GM18858 (cell line): ENCODE measurements at regions not wholly inside any gene's neighbourhood (a gene's known extent, or its start where the extent isn't known, plus 50 kb on each side); places are given as distances from the start of the nearest gene placed in this dataset.
"Not testable (repeated sequence)": the region's sequence is repeated elsewhere in the genome, so short reads cannot be mapped to it uniquely, and the experiment has no call there.

ENCODE experiments used
- ATAC-seq: cut with Tn5 transposase; IDR thresholded peaks from one replicate; pipeline ENCODE4 v1.9.1; 2021; ENCODE audit not compliant: unreplicated experiment

DNA sequence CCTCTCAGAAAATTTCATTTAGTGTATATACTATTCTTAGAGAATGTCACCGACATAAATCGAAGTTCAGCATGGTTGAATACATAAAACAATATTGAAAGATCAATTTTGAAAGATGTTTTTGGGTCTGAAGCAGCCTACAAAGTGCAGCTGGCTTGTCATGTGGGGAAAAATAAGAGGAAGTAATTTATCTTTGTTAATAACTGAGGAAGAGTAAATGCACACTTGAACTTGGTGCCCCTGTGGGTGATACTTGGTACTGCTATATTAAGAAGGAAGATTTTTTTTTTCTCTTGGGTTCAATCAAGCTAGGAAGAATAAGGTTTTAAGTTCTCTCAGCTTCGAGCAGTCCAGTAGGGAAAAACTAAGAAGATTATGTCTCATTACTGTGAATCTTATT is 661.3 kb downstream of the RPL10L start:
- no peak for ATAC-seq

DNA sequence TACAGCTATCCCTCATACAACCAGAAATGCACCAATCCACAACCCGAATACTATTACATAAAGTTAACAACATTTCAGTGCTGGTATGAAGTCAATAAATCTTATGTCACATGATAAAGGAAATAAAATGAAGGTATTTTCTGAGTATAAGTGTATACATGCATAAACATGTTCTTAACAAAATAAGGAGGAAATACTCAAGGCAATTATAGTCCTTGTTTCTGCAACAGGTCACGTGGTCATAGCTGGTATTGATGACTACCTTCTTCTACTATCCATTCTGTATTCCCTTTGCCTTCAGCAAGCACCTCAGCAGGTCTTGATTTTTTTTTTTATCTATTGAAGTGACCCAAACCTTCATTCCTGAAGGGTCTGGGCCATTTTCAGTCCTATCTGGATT is 675.6 kb downstream of the RPL10L start:
- ATAC-seq, result no peak

DNA sequence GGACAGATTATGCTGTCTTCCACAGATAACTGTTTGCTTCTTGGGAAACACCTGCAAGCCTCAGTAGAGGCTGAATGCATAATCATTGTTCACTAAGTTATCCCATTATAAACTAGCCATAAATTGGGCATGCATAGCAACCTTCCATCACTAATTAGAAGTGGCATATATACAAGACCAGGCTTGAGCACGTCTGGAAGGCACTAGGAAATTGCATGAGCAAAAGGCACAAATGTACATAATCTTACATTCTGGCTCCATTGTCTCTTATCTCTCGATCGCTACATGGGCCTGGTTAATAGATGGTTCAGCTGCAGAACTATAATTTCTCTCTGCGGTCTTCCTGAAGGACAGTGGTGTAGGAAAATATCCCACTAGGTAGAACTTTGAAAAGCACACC is 679.2 kb downstream of the RPL10L start:
- no peak for ATAC-seq

DNA sequence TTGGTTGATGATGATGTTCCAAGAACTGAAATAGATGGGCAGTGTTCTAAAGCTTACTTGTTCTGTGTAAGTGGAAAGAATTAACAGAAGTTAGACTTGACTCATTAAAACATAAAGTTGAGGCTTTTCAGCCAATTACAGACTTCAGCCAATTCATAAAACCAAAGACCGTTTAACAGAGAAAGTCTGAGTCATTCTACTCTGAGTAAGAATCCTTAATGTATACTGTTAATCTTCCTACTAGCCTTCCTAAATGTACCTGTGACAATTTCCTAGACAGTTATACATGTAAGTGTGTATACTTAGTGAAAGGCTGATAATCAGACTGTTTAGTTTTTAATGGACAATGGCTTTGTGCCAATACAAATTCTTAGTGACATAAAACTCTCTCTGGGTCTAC is 681.0 kb downstream of the RPL10L start:
- ATAC-seq, result no peak

DNA sequence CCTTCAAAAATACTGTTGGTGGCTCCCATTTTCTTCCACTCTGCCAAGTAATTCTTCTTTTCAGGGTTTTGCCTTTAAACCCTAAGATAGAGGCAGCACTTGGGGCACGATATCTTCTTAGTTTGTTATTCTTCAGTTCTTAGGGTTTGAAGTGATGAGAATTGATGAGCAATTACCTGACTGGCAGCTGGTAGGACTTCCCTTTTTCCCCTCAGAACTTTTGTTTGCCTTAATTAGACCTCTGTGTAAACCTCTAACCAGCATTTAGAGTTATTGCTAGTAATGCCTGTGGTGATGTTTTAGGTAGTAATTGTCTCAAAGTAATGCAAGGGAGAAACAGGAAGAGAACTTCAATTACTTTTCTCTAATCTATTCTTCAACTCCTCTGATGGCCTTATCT is 683.5 kb downstream of the RPL10L start:
- ATAC-seq, result no peak

DNA sequence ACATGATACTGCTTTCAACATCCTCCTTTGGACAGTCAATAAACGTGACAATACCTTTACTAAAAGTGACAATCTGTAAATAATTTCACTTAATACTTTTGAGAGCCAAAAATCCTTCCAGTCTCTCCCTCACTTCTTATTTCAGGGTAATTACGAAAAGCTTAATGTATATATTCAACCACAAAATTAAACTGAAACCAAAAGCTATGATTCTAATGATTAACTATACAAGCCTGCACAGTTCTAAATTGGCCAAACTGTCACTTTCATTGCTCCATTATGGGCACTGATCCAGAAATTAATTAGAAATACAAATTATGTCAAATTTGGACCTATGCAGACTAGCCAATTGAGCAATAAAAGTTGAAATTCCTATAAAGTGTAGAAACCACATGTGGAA is 696.5 kb upstream of the MIS18BP1 start:
- no peak for ATAC-seq

DNA sequence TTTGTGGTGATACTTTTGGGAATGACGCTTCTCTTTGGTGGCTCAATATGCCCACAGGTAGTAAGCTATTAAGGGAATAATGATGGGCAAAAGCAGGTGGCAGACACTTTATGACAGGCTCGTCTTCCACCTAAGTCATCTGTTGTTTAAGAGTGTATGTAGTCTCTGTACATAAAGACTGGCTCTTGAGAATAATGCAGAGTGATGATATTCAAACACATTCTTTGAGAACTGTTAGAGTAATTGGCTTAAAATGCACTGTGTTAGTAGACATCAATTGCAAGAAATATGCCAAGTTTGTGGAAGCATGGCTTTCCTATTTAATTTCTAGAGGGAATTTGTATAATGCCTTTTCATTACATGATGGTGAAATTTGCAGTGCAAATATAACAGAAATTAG is 694.8 kb upstream of the MIS18BP1 start:
- no peak for ATAC-seq

DNA sequence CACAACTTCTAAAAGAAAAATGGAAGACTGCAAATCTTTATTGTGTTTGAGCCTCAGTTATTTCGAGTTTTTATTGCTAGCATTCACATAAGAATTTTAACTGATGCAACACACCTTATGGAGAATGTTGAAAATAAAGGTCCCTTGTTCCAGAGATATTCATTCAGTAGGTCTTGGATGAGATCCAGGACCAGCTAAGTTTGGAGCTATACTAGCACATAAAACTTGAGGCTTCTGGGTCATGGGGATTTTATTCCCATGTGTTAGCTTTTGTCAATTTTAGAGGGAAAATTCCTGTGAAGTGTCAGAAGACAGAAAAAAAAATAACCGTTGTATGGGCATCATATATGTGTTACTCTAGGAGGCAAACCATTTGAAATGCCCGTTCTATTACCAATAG is 693.2 kb upstream of the MIS18BP1 start:
- ATAC-seq, result no peak

DNA sequence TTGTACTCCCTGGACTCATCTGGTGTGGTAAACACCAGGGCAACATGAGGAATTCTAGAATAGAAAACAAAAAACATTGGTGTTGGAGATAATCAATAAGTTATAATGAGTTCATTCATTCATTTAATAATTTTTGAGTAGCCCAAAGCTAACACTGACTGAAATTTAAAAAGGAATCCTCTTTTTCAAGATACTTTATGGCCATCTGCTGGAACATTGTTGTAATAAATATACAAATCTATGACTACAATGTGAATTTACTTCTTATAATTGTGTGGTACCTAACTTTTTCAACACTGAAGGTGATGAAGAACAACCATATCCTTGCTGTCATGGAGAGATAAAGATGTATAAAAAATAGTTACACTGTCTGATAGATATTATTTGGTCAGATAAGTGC is 687.3 kb upstream of the MIS18BP1 start:
- ATAC-seq, result no peak

DNA sequence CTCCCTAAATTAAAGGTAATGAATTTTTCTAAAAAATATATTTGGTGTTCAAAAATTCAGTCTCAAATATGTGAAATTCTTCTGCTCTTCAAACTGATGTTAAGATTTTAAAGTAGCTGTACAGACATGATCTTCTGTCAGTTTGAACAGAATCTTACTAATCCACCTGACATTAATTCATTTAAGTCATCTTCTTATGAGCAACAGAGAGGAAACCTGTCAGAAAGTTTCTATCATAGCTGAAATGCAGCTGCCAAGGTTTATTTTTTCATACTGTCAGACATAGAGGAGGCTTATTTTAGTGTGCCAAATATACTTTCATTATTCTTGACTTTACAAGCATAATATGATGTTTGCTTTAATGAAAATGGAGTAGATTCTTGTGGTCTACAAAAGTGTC is 686.6 kb upstream of the MIS18BP1 start:
- no peak for ATAC-seq

DNA sequence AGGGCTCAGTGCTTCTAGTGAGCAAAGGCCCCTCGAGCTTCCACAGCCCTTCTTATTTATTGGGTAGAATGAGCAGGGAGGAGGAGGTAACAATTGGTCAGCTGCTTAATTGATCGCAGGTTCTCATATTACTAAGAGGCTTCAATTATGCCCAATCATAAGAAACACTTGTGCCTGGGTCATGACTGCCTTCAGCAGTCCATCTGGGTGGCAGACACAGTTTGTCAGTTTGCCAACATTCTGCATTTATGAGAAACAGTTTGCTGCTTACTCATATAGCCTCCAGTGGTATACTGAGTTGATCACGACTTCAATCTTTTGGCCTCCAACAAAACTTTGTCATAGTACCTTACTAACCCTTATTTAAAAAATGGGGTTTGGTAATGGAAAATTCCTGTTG is 667.0 kb upstream of the MIS18BP1 start:
- not testable (repeated sequence) for ATAC-seq

DNA sequence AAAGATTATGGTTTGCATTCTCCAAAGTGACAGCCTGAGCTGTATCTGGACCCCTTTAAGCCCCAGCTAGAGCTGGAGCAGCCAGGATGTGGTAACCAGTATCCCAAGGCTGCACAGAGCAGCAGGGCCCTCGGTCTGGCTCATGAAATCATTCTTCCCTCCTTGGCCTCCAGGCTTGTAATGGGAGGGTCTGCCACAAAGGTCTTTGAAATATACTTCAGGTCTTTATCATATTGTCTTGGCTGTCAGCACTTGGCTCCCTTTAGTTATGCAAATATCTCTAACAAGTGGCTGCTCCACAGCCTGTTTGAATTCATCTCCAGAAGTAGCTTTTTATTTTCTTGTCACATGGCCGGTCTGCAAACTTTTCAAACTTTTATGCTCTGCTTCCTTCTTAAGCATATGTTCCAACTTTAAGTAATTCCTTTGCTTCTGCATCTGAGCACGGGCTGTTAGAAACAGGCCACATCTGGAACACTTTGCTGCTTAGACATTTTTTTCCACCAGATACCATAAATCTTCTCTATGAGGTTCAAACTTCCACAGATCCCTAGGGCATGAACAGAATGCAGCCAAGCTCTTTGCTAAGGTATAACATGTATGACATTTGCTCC is 663.4 kb upstream of the MIS18BP1 start:
- no peak for ATAC-seq

DNA sequence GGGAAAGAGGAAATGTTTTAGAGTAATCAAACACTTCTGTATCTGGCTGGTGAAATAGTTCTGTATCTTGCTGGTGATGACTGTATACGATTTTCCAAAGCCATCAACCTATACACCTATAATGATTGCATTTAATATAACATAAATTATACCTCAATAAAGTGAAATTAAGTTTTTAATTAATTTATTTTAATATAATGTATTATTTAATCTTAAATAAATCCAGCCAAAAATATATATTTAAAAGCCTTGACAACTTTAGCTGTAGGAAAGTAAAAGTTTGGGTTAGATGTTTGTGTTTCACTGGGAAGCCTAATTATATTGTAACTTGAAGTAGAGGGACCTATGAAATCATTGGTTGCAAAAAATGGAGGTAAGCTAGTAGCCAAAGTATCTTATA is 654.8 kb upstream of the MIS18BP1 start:
- no peak for ATAC-seq

DNA sequence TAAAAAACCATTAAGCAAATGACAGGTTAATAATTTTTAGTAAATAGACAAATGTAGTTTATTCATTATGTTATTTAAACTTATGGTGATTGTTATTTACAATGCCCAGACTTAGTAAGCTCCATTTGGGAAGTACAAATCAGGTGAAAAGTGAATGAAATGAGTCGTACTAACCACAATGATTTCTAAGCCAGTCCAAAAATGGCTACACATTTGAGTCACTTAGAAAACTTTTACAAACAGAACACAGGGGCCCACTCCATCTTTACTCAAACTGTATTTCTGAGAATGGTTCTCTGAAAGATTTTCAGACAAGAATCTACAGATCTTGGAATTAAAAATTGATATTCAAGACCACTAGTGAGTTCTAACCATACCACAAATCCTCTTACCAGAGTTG is 653.3 kb upstream of the MIS18BP1 start:
- ATAC-seq, result no peak

DNA sequence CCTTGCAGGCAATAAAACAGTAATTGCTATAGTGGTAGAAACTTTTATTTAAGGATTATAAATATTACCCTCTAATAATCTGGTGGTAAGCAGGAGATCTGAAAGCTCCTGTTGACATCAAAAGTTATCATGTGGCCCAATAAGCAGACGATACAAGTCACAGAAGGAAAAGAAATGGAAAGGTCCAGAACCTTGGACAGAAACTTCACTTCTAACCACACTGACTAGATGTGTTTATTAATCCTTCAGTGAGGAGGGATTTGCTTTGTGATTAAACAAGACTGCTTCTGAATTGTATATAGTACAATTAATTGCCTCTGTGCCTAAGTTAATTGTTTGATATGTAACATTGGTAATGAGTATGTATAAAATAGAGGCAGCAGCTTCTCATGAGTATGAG is 652.7 kb upstream of the MIS18BP1 start:
- no peak for ATAC-seq

DNA sequence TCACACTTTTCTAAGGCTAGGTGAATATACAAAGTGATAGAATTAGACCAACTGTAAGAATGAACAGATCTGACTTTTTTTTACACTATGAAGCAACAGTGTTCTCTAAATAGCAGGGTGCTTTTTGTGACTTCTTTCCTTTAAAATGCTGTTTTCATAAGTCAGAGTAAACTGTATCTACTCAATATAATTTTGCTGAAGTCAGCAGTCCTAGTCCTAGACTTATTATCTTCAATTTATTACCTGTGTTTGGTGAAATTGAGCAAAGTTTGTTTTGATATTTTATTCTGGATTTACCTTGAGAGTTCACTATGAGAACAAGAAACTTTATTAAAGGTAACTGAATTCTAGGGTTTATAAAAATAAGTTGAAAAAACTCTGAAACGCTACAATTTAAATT is 651.3 kb upstream of the MIS18BP1 start:
- ATAC-seq, result no peak

DNA sequence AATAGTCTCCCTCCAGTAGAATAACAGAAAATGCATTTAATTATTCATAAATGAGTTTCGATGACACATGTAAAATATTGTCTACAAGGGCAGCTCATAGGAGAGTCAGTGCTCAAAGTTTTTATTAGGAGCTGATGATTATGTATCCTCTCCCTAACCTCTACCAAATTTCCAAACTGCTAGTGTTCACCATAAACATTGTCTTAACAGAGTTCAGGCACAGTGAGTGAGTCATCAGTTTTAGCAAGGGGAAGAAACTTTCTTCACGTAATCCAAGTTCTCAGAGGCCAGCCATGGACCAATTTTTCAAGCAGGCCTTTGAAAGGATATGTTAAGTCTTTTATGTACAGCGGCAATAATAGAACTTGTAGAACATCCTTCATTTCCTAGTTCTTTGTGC is 649.2 kb upstream of the MIS18BP1 start:
- no peak for ATAC-seq

DNA sequence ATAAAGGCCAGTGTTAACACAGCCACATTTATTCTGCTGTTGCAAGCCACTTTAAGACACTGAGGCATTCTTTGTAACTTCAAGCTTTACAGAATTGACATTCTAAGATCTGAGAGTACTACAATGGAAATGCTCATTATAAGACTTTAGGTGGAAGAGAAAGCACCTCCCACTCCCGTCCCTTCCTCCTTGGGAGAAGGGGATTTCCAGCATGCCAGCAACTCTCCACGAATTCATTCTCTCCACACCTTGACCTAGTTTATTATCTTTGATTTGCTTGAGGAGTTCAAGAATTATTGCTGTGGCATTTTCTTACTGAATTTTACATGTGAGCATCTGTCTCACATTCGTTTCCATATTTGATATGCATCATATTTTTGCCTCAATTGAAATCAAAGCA is 644.4 kb upstream of the MIS18BP1 start:
- no peak for ATAC-seq

DNA sequence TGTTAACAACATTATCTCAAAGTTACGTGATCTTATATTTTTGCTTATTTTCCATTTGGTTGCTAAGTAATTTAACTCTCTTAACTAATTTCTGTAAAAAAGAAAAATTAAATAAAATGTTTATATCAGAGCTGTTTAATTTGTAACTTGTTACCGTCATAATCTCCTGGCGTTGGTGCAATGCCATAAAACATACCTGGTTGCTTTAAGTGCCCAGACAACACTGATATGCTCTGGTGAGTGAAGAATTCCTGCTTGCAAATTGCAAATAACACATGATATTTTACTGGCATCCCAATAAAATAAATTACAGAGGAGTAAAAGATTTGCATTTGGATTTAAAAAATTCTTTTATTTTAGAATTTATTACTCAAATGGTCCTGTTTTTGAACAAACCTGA is 640.1 kb upstream of the MIS18BP1 start:
- ATAC-seq, result no peak

DNA sequence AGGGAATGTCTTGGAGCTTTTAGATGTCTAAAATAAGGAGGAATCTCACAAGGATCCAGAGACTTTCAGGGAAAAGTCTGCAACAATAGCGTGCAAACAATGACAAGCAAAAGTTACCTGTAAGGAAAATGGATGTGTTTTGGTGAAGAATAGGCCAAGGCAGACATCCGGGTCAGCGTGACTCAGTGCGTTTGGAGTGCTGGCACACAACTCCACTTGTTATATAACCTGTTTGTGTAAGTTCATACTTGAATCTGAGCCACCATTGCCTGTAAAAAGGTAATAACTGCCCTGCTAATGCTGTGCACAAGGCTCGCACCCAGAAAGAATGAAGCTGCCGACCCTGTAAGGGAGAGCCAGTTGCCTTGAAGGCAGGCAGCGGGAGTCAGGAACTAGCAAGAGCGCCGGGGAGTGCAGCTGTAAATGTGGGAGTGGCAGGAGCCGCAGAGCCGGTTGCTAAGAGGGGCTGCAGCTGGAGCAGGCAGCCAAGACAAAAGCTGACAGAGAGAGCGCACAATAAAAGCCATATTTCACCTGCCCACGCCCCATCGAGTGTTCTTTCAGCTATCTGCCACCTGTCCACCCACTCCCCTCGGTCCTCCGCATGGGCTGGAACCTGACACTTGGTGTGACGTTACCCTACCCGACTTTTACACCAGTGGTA is 638.5 kb upstream of the MIS18BP1 start:
- no peak for ATAC-seq

DNA sequence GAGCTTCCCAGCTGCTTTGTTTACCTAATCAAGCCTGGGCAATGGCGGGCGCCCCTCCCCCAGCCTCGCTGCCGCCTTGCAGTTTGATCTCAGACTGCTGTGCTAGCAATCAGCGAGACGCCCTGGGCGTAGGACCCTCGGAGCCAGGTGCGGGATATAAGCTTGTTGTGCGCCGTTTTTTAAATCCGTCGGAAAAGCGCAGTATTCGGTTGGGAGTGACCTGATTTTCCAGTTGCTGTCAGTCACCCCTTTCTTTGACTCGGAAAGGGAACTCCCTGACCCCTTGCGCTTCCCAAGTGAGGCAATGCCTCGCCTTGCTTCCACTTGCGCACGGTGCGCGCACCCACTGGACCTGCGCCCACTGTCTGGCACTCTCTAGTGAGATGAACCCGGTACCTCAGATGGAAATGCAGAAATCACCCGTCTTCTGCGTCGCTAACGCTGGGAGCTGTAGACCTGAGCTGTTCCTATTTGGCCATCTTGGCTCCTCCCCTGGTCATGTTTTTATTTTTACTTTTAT is 635.8 kb upstream of the MIS18BP1 start:
- not testable (repeated sequence) for ATAC-seq

DNA sequence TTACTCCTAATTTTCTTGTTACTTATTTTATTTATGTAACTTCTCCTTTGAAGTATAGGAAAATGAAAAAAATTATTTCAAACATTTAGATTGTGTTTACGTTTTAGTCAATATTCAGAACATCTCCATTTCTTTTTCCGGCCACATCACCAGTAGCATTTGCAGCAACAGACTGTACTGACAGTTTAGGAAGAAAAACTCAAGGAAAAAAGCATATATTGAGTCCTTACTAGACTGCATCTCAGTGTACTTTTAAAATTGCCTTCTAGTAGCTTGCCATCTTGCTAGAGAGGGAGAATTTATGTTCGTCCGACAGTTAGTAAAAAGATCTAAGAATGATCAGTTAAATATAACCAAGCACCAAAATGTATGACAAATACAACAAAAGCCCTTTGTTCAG is 625.0 kb upstream of the MIS18BP1 start:
- no peak for ATAC-seq

DNA sequence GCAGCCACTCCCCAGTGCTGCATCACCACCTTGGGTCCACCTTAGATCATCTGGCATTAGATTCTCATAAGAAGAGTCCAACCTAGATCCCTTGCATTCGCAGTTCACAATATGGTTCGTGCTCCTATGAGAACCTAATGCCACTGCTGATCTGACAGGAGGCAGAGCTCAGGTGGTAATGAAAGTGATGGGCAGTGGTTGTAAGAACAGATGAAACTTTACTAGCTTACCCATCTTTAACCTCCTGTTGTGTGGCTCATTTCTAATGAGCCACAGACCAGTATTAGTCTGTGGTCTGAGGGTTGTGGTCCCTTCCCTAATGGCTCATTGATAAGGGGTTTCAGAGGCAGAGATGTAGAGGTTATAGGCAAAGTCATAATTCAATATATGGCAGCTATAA is 615.9 kb upstream of the MIS18BP1 start:
- ATAC-seq, result no peak
